HK-2 (cell line): ENCODE measurements at regions not wholly inside any gene's neighbourhood (a gene's known extent, or its start where the extent isn't known, plus 50 kb on each side); places are given as distances from the start of the nearest gene placed in this dataset.

Source experiments
- DNase-seq: peaks from one replicate; pipeline ENCODE4 v3.0.0-alpha.2; 2018; ENCODE audit not compliant: unreplicated experiment

- no peak for DNase-seq
These were observed 57.7 kb downstream of the LRRC30 start for GRCh38 chr18:7288544-7288943.

- DNase-seq = no peak
These were observed 59.2 kb downstream of the LRRC30 start for GRCh38 chr18:7290077-7290476.

GRCh38 chr18:7291046-7291445 is 60.2 kb downstream of the LRRC30 start:
- no peak for DNase-seq

GRCh38 chr18:7298149-7298548 is 67.3 kb downstream of the LRRC30 start:
- no peak for DNase-seq

- no peak for DNase-seq
These were observed 70.2 kb downstream of the LRRC30 start for GRCh38 chr18:7301094-7301493.

- no peak for DNase-seq
These were observed 72.6 kb downstream of the LRRC30 start for GRCh38 chr18:7303316-7304060.

- DNase-seq = no peak
These were observed 73.1 kb downstream of the LRRC30 start for GRCh38 chr18:7304061-7304370.

GRCh38 chr18:7305416-7305815 is 74.5 kb downstream of the LRRC30 start:
- DNase-seq = no peak

GRCh38 chr18:7307030-7307429 is 76.1 kb downstream of the LRRC30 start:
- DNase-seq = no peak

- no peak for DNase-seq
These were observed 76.6 kb downstream of the LRRC30 start for GRCh38 chr18:7307526-7307925.

- peak; percentile 22 for DNase-seq
These were observed 86.9 kb downstream of the LRRC30 start for GRCh38 chr18:7317804-7318231.

GRCh38 chr18:7319161-7319560 is 88.3 kb downstream of the LRRC30 start:
- no peak for DNase-seq

- DNase-seq = no peak
These were observed 90.9 kb downstream of the LRRC30 start for GRCh38 chr18:7321831-7322230.

GRCh38 chr18:7322817-7323485 is 92.1 kb downstream of the LRRC30 start:
- no peak for DNase-seq

GRCh38 chr18:7325126-7325430 is 94.2 kb downstream of the LRRC30 start:
- DNase-seq = no peak

- no peak for DNase-seq
These were observed 98.1 kb downstream of the LRRC30 start for GRCh38 chr18:7329016-7329415.

- DNase-seq = no peak
These were observed 101.6 kb downstream of the LRRC30 start for GRCh38 chr18:7332452-7332851.

- no peak for DNase-seq
These were observed 102.2 kb downstream of the LRRC30 start for GRCh38 chr18:7333025-7333562.

GRCh38 chr18:7334973-7335568 is 104.2 kb downstream of the LRRC30 start:
- DNase-seq = no peak

GRCh38 chr18:7336623-7337022 is 105.7 kb downstream of the LRRC30 start:
- no peak for DNase-seq

GRCh38 chr18:7338846-7339245 is 108.0 kb downstream of the LRRC30 start:
- no peak for DNase-seq

- DNase-seq = no peak
These were observed 110.9 kb downstream of the LRRC30 start for GRCh38 chr18:7341581-7342337.
